HCT116 (cell line): ENCODE measurements at regions not wholly inside any gene's neighbourhood (a gene's known extent, or its start where the extent isn't known, plus 50 kb on each side); places are given as distances from the start of the nearest gene placed in this dataset.

Experiments used
- ATAC-seq: fragments of 200-7000 bp; cut with Tn5 transposase; 2 replicates; pipeline ENCODE4 v1.9.1; 2020; ENCODE audit warnings: mild to moderate bottlenecking, moderate library complexity
- BruUV-seq: library from RNA; stranded (reverse); fragments of 400-500 nt; replicated peaks from 2 replicates; lab custom pipeline; 2021; lab: Mats Ljungman, UMichigan
- CTCF ChIA-PET: fragments of 300-600 bp; sonication (Branson Sonifier 250); formaldehyde crosslinking; loops from one replicate; lab custom pipeline; 2021; ENCODE audit warnings: antibody characterized with exemption; lab: Charles Lee
- POLR2A ChIA-PET: fragments of 300-600, 350-600 bp; sonication (Branson Sonifier 250); formaldehyde crosslinking; loops from one replicate; lab custom pipeline; 2021; ENCODE audit warnings: antibody characterized with exemption; lab: Charles Lee
- RAD21 ChIA-PET, 2 experiments: fragments of 300-600 bp; sonication (Branson Sonifier 250); formaldehyde crosslinking; loops; one replicate each; lab custom pipeline; 2023; ENCODE audit warnings: low total read pairs in 2 of 2; ENCODE audit not compliant: uncharacterized antibody in 2 of 2, unreplicated experiment in 2 of 2, low non-redundant PET in 1 of 2; lab: Charles Lee
- DNase-seq: peaks from one replicate; pipeline ENCODE4 v3.0.0-alpha.2; 2010; ENCODE audit warnings: low read depth, low spot score
- H2AFZ ChIP-seq: fragments of 200-600 bp; shearing (Covaris generic), sonication (generic); 2 replicates; pipeline ENCODE4 v1.6.1; 2017; ENCODE audit warnings: low read depth, mixed run types, mixed read lengths, antibody characterized with exemption, low read length; ENCODE audit not compliant: poor library complexity, severe bottlenecking
- H3K27ac ChIP-seq: 2 replicates; pipeline ENCODE4 v1.5.1; 2012; ENCODE audit warnings: low read depth, low read length
- H3K27me3 ChIP-seq: fragments of 200-600 bp; sonication (generic); 2 replicates; pipeline ENCODE4 v1.6.1; 2016; ENCODE audit warnings: mixed run types, low read length, mixed read lengths; ENCODE audit not compliant: insufficient read depth
- H3K36me3 ChIP-seq, 2 experiments: fragments of 200-500 bp in 1 of 2; fragments of 200-600 bp in 1 of 2; sonication (Bioruptor generic) in 1 of 2; sonication (generic) in 1 of 2; 2 replicates each; pipeline versions ENCODE4 v1.5.1 to v1.6.1; 2014 to 2016; ENCODE audit warnings: low read length in 2 of 2, inconsistent platforms in 1 of 2, mixed read lengths in 1 of 2, mixed run types in 1 of 2; ENCODE audit not compliant: insufficient read depth in 2 of 2, control insufficient read depth in 1 of 2
- H3K4me1 ChIP-seq, 2 experiments: fragments of 200-600 bp in 1 of 2; sonication (generic) in 1 of 2; 2 replicates each; pipeline versions ENCODE4 v1.5.1 to v1.6.1; 2012 to 2017; ENCODE audit warnings: low read length in 2 of 2, inconsistent platforms in 1 of 2, mild to moderate bottlenecking in 1 of 2, mixed read lengths in 1 of 2, mixed run types in 1 of 2, moderate library complexity in 1 of 2; ENCODE audit not compliant: insufficient read depth in 2 of 2, control insufficient read depth in 1 of 2
- H3K4me2 ChIP-seq: fragments of 200-600 bp; sonication (generic); 2 replicates; pipeline ENCODE4 v1.6.1; 2017; ENCODE audit warnings: mixed run types, low read length, mixed read lengths
- H3K4me3 ChIP-seq, 2 experiments: fragments of 200-600 bp in 1 of 2; sonication (generic) in 1 of 2; replicated peaks in 1 of 2; 2 replicates each; pipeline ENCODE4 v1.5.1; 2011 to 2016; ENCODE audit warnings: low read length in 2 of 2, control low read depth in 1 of 2, low read depth in 1 of 2, mild to moderate bottlenecking in 1 of 2, mixed read lengths in 1 of 2, mixed run types in 1 of 2
- H3K79me2 ChIP-seq: fragments of 200-600 bp; sonication (generic); 2 replicates; pipeline ENCODE4 v1.6.1; 2017; ENCODE audit warnings: mild to moderate bottlenecking, mixed run types, low read length, moderate library complexity, mixed read lengths; ENCODE audit not compliant: insufficient read depth
- H3K9ac ChIP-seq: fragments of 200-600 bp; sonication (generic); 2 replicates; pipeline ENCODE4 v1.6.1; 2016; ENCODE audit warnings: low read length, mixed read lengths
- H3K9me2 ChIP-seq: fragments of 200-600 bp; sonication (generic), shearing (Covaris generic); 2 replicates; pipeline ENCODE4 v1.6.1; 2017; ENCODE audit warnings: mixed run types, mild to moderate bottlenecking, moderate library complexity; ENCODE audit not compliant: insufficient read depth
- H3K9me3 ChIP-seq, 2 experiments: fragments of 200-500 bp in 1 of 2; fragments of 200-600 bp in 1 of 2; sonication (Bioruptor generic) in 1 of 2; sonication (generic) in 1 of 2; 2 replicates each; pipeline ENCODE4 v1.6.1; 2014 to 2017; ENCODE audit warnings: low read length in 2 of 2, mixed read lengths in 2 of 2, inconsistent platforms in 1 of 2, low read depth in 1 of 2, mild to moderate bottlenecking in 1 of 2, mixed run types in 1 of 2, moderate library complexity in 1 of 2; ENCODE audit not compliant: control insufficient read depth in 1 of 2, insufficient read depth in 1 of 2
- H4K20me1 ChIP-seq: fragments of 200-600 bp; sonication (generic), shearing (Covaris generic); 2 replicates; pipeline ENCODE4 v1.6.1; 2017; ENCODE audit warnings: mixed run types, mild to moderate bottlenecking, moderate library complexity; ENCODE audit not compliant: insufficient read depth
- CBX3 ChIP-seq: IDR thresholded peaks from 2 replicates; pipeline ENCODE4 v1.6.1; 2012; ENCODE audit warnings: low read depth
- CEBPB ChIP-seq: IDR thresholded peaks from 2 replicates; pipeline ENCODE4 v1.6.1; 2012; ENCODE audit warnings: low read depth
- ELF1 ChIP-seq: IDR thresholded peaks from 2 replicates; pipeline ENCODE4 v1.6.1; 2012; ENCODE audit warnings: low read depth, borderline replicate concordance
- EZH2phosphoT487 ChIP-seq: fragments of 200-600 bp; IDR thresholded peaks from 2 replicates; pipeline ENCODE4 v1.6.1; 2018; ENCODE audit warnings: antibody characterized with exemption, borderline replicate concordance
- JUND ChIP-seq: IDR thresholded peaks from 2 replicates; pipeline ENCODE4 v1.6.1; 2012
- POLR2A ChIP-seq: IDR thresholded peaks from 2 replicates; pipeline ENCODE4 v1.7.0; 2011; ENCODE audit warnings: borderline replicate concordance; ENCODE audit not compliant: insufficient read depth, insufficient read length; ENCODE audit errors: extremely low read depth
- RAD21 ChIP-seq: IDR thresholded peaks from 2 replicates; pipeline ENCODE4 v1.6.1; 2012; ENCODE audit warnings: low read depth, mild to moderate bottlenecking
- SRF ChIP-seq: IDR thresholded peaks from 2 replicates; pipeline ENCODE4 v1.6.1; 2012; ENCODE audit warnings: low read depth
- TCF7L2 ChIP-seq: IDR thresholded peaks from 2 replicates; pipeline ENCODE4 v1.7.0; 2011; ENCODE audit warnings: borderline replicate concordance, inconsistent platforms; ENCODE audit not compliant: insufficient read depth, insufficient read length; ENCODE audit errors: extremely low read depth
- YY1 ChIP-seq: IDR thresholded peaks from 2 replicates; pipeline ENCODE4 v1.6.1; 2011; ENCODE audit warnings: low read length, low read depth, moderate library complexity, mild to moderate bottlenecking; ENCODE audit not compliant: insufficient replicate concordance; ENCODE audit errors: extremely low read depth
- intact Hi-C: fragments of 100-400 bp; cut with micrococcal nuclease; formaldehyde crosslinking; loops from 2 replicates; pipeline ENCODE4 v1.10.0; 2022
- TF ChIP-seq, protein P1 (sequence below): IDR thresholded peaks from 2 replicates; pipeline ENCODE4 v1.6.1; 2012
- TF ChIP-seq, protein P2 (sequence below): IDR thresholded peaks from 2 replicates; pipeline ENCODE4 v1.6.1; 2011; ENCODE audit warnings: mild to moderate bottlenecking, low read length, moderate library complexity; ENCODE audit not compliant: insufficient replicate concordance; ENCODE audit errors: extremely low read depth

DNA sequence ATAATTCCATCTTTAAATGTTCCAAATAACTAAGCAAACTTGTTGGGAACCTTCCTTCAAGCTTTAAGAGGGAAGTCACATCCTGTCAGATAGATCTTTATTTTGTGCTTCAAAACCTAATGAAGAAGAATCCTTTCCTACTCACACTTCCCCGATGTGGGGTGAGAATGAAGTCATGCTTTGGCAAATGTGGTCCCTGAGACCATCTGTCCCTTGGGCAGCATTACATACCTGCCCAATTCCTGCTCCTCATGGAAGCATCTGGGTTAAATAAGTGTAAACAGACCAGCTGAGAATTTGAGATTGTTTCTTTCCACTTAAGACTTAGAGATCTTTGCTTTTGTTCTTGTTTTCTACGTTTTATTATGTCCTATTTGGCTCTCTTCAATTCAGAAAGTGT is 606.0 kb upstream of the TMEM132C start:
- no peaks in the 10 kb centered on the region for H3K79me2 ChIP-seq
- H3K9me3 ChIP-seq = peaks cover 0 to 6% of the 10 kb centered on the region in 2 experiments; a peak in 2 of 4 replicates
- ATAC-seq (no peak), DNase-seq (no peak)
- ChIA-PET RAD21 (no interaction called here), CTCF (no interaction called here), POLR2A (no interaction called here)
- intact Hi-C loops = no loop called here
- no peaks in the 10 kb centered on the region for H3K9me2 ChIP-seq
- no peak overlapping the region for H3K4me3 ChIP-seq
- BruUV-seq = no TSS peak
- no peaks in the 10 kb centered on the region for H4K20me1 ChIP-seq
- no peak overlapping the region for H3K9ac ChIP-seq
- H3K4me1 ChIP-seq = no peaks in the 10 kb centered on the region
- H3K27ac ChIP-seq = no peak overlapping the region
- no peak overlapping the region for H3K4me2 ChIP-seq
- H3K27me3 ChIP-seq = no peaks in the 10 kb centered on the region
- TF ChIP-seq SRF = no peak
- TF ChIP-seq POLR2A = no peak
- no peak for TF ChIP-seq CEBPB
- TF ChIP-seq CBX3 = no peak
- TF ChIP-seq, protein P1, sequence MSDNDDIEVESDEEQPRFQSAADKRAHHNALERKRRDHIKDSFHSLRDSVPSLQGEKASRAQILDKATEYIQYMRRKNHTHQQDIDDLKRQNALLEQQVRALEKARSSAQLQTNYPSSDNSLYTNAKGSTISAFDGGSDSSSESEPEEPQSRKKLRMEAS = no peak
- TF ChIP-seq, protein P2, sequence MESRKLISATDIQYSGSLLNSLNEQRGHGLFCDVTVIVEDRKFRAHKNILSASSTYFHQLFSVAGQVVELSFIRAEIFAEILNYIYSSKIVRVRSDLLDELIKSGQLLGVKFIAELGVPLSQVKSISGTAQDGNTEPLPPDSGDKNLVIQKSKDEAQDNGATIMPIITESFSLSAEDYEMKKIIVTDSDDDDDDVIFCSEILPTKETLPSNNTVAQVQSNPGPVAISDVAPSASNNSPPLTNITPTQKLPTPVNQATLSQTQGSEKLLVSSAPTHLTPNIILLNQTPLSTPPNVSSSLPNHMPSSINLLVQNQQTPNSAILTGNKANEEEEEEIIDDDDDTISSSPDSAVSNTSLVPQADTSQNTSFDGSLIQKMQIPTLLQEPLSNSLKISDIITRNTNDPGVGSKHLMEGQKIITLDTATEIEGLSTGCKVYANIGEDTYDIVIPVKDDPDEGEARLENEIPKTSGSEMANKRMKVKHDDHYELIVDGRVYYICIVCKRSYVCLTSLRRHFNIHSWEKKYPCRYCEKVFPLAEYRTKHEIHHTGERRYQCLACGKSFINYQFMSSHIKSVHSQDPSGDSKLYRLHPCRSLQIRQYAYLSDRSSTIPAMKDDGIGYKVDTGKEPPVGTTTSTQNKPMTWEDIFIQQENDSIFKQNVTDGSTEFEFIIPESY = no peak
- no peak for TF ChIP-seq EZH2phosphoT487
- no peak for TF ChIP-seq YY1
- no peak for TF ChIP-seq ELF1
- no peak for TF ChIP-seq RAD21
- TF ChIP-seq TCF7L2 = no peak
- TF ChIP-seq JUND = no peak
- no peak overlapping the region for H2AFZ ChIP-seq
- H3K36me3 ChIP-seq = no peaks in the 10 kb centered on the region
